Bone marrow (tissue), 2 donors: ENCODE measurements at regions not wholly inside any gene's neighbourhood (a gene's known extent, or its start where the extent isn't known, plus 50 kb on each side); places are given as distances from the start of the nearest gene placed in this dataset.

ENCODE experiments used
- DNase-seq, 2 donors: peaks; one replicate each; lab custom pipeline; 2025; lab: John Stamatoyannopoulos, UW

- no peak for DNase-seq
Observed at GRCh38 chr10:69684020-69684980, 54.3 kb downstream of the FAM241B start.

- no peak for DNase-seq
Observed at GRCh38 chr10:69684981-69685353, 54.9 kb downstream of the FAM241B start.

GRCh38 chr10:69685426-69685801 lies 55.4 kb downstream of the FAM241B start:
- no peak for DNase-seq

- no peak for DNase-seq
Observed at GRCh38 chr10:69685802-69686585, 55.9 kb downstream of the FAM241B start.

- no peak for DNase-seq
Observed at GRCh38 chr10:69686866-69687265, 56.8 kb downstream of the FAM241B start.

- no peak for DNase-seq
Observed at GRCh38 chr10:69687426-69687825, 57.4 kb downstream of the FAM241B start.

GRCh38 chr10:69692267-69692666 lies 62.2 kb downstream of the FAM241B start:
- DNase-seq: no peak

GRCh38 chr10:69692891-69693290 lies 62.8 kb downstream of the FAM241B start:
- DNase-seq: no peak

- DNase-seq: no peak
Observed at GRCh38 chr10:69693886-69694285, 63.8 kb downstream of the FAM241B start.

GRCh38 chr10:69696073-69696731 lies 66.2 kb downstream of the FAM241B start:
- DNase-seq: no peak

- no peak for DNase-seq
Observed at GRCh38 chr10:69697006-69697405, 67.0 kb downstream of the FAM241B start.

- no peak for DNase-seq
Observed at GRCh38 chr10:69703256-69703655, 73.2 kb downstream of the FAM241B start.

- no peak for DNase-seq
Observed at GRCh38 chr10:69703766-69704630, 74.0 kb downstream of the FAM241B start.

GRCh38 chr10:69709366-69709941 lies 79.4 kb downstream of the FAM241B start:
- DNase-seq: no peak

- DNase-seq: no peak
Observed at GRCh38 chr10:69710008-69710888, 80.2 kb downstream of the FAM241B start.

- DNase-seq: no peak
Observed at GRCh38 chr10:69712342-69712741, 82.3 kb downstream of the FAM241B start.

GRCh38 chr10:69714572-69714971 lies 84.5 kb downstream of the FAM241B start:
- no peak for DNase-seq

- DNase-seq: no peak
Observed at GRCh38 chr10:69715156-69715898, 85.3 kb downstream of the FAM241B start.

GRCh38 chr10:69715899-69716606 lies 85.7 kb upstream of the COL13A1 start:
- DNase-seq: no peak
